ENCODE measurements at regions not wholly inside any gene's neighbourhood (a gene's known extent, or its start where the extent isn't known, plus 50 kb on each side); places are given as distances from the start of the nearest gene placed in this dataset.

DNA sequence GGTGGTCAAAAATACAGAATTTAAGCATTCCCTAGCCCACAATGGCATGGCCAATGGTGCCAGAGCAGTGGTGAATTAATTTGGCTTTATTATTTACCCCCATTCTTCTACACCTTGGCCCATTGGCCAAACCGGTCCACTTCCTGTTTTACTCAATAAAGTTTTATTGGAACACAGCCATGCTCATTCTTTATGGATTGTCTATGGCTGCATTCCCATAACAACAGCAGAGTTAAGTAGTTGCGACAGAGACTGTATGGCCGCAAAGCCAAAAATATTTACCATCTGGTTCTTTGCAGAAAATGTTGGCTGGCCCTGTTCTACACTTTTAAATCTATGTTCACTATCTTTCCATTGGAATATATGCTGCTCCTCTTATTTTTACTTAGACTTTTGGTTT lies 130.3 kb upstream of the CCDC68 start:
- DNase-seq, result no peak

DNA sequence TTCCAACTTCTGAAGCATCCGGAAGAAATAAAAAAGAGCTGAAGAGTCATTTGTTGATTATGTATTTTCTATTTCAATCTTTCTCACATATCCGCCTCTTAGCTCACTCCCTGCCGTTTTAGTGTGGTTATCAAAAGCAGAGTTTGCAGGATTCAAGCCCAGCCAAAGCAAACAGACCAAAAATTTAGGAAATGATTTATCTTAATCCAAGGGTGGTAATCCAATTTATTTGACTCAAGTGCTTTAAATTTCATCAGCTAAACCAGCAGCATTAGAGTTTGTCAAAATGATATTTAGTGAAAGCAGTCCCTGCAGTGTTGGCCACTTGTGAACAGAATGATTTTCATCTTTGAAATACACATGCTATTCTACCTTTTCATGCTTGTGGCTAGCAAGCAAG lies 129.3 kb upstream of the CCDC68 start:
- DNase-seq, result no peak

DNA sequence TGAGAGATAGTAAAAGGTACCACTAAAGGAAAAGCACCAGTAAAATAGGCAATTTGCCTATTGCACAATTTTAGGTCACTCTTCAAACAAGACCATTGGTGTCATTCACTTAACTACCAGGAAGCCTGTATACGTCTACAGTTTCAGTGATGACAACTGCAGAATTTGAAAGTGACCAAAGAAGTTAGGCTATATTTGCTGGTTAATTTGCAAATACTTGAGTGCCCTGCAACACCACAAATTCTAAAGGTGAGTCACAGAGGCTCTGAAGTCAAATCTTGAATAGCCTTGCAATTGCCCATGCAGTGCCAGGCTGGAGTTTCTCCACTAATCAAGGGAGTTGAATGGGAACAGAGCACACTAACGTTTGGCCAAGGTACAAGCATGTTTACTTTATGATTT lies 128.7 kb upstream of the CCDC68 start:
- no peak for DNase-seq

DNA sequence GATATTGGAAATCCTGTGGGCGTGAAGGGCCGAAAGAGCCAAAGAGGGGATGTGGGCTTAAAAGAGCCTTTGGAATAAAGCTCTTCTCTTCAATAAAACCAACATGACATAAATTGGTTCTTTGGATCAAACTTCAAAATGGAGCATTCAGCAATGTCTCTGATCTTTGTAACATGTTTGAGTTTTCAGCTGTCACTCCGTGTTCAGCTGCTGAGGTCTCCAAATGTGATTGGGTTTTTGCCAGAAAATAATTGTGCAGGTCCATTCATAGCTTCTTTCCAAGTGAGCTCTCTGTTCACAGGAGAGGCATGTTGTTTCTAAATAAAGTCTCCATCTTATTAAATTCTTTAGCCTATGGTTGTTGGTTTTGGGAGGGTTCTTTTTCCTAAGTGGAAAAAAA lies 127.6 kb upstream of the CCDC68 start:
- no peak for DNase-seq

DNA sequence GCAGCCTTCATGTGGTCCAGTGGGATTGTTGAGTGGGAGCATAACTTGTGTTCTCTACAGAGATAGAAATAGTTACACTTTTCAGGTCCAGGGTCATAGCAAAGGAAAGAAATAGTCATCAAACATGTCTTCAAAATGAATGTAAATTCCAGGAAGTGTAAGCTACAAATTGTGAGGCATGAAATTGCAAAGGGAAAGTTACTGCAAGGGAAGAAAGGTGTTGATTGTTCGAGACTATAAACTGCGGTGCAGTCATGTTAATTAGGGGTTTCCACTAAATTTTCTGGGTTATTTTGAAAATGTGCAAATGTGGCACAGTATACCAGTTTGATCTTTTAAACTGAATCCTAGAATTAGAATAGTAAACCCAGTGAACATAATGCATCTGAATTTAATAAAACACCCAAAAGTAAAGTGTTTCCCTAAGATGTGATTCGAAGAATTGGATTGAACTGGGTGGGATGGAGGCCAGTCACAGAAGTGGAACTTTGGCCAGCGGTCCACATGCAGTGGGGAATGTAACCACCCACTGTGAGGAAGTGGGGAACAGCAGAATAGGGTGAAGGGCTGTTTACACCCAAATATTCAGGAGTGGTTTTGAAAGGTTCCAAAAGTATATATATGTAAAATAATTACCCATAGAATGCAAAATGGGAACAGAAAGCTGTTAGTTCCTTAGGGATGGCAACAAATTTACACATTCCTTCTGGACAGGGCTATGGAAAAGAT lies 126.5 kb upstream of the CCDC68 start:
- no peak for DNase-seq

DNA sequence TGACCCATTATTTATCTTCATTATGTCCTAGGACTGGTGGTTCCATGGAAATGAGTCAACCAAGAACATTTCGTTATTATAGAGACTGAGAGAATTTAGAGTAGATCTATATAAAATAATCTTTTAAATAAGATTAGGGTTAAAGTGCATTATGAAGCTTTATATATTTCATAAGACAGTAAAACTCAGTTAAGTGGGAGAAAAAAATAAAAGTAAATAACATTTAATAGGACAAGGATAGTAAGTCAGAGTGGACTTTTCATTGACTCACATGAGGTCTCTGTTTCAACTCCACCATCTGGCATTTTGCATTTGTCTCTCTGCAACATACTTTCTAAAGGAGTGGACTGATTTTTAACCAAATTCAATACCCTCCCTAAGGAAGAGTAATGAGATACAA lies 125.3 kb upstream of the CCDC68 start:
- no peak for DNase-seq

DNA sequence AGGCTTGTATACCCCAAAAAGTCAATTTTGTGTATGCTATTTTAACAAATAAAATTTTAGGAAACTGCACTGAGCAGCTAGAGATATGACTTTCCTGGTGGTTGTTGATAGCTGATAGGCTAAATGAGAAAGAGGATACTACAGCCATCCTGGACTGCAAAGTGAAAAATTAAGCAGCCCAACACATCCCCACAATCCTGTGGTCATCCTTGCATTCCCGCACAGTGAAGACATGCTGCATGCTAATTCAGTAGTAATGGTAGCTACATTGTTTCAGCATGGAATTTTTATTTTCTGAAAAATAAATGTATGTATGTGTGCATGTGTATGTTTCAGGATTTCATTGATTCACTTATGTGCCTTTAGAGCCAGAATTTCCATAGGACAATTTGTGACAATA lies 124.2 kb upstream of the CCDC68 start:
- DNase-seq, result no peak

DNA sequence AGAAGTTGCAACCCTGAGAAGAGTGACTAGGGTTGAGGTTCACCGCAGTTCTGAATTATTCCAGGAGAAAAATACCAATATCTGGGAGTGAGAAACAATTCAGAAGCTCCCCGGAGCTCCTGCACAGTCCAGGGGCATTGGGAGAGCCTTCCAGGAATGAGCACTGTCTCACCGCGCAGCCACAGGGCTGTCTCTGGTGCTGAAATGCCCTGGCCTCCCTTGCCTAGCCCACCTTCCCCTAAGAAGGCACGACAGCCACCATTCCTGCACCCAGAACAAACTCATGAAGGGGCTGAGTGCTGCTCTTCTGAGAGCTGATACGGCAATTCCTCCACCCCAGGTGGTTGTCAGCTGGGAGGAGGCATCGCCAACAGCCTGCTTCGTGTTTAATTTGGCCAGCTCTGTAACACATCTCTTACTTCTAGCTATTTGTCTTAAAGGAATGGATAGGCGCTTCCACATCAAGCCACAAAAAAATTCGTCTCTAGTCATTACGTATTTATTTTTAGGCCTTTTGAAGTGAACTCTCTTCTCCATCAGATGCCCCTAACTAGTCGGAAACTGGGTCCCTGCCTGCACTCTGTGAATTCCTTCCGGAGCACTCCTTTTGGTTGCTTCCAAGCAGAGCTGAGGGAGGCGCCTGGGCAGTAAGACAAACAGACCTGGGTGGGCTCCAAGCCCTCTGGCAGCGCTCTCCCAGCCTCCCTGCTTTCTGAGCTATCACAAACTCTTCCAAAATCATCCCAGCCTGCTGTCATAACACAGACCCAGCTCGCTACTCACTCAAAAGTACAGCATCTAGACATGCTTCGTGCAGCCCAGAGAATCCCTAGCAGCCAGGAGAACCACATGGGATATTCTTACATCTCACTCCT lies 120.5 kb upstream of the CCDC68 start:
- DNase-seq, result no peak

DNA sequence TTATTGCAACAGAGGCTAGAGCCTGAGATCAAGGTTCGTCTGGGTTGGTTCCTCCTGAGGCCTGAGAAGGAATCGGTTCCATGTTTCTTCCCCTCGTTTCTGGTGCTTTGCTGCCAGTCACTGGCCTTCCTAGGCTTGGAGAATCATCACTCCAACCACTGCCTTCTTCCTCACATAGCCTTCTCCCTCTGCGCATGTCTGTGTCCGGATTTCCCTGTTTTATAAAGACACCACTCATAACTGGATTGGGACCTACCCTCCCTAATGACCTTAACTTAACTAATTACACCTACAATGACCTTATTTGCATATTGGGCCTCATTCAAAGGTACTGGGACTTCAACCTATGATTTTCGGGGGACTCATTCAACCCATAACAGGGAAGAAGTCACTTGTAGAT lies 119.8 kb upstream of the CCDC68 start:
- no peak for DNase-seq

DNA sequence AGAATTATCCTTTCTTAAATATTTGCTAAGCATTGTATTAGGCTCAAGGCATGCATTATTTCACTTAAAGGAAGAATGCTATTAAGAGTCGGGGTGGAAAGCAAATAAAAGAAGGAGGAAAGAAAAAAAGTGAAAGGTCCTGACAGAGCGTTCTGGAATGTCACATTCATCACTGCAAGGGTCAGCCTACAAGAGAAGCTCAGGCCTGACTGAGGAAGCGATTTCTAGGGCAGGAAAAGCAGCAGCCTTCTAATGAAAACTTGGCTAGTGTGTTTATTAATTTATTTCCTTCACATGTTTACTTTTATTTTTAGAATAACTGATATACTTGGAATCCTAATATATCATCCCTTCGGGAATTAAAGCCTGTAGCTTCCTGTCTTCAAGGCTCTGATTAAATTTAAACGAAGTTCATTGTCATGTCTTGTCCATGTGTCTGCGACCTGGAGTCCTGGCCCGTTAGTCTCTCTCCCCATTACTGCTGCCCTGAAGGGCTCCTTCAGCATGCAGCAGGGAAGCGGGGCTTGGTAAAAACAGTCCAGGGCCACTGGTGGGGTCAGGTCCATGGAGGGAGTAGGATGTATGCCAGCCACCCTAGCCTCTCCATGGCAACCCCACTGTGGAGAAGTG lies 119.2 kb upstream of the CCDC68 start:
- DNase-seq, result no peak

DNA sequence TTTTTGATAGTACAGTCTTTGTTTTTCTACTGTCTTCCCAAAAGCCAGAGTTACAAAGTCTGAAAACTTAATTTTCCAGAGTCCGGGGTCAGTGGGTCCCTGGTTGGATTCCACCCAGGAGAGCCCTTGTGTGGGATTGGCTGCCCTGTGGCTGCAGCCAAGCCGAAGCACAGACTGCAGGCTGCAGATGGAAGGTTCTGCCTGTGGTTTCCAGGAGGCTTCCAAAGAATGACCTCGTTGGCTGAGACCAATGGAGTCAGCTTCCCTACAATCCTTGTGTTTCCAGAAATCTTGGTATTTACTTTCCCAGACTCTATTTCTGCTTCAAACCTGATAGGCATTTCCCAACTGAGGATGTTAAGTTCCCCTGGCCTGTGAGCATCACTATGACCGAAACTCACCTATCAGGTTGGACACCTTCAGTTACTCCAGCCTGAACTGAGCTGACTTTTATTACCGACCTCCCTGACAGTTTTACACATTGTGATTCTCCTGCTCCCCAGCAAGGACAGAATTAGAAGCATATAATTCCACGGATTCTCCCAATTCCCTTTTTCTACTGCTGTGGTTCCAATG lies 117.5 kb upstream of the CCDC68 start:
- DNase-seq, result no peak

DNA sequence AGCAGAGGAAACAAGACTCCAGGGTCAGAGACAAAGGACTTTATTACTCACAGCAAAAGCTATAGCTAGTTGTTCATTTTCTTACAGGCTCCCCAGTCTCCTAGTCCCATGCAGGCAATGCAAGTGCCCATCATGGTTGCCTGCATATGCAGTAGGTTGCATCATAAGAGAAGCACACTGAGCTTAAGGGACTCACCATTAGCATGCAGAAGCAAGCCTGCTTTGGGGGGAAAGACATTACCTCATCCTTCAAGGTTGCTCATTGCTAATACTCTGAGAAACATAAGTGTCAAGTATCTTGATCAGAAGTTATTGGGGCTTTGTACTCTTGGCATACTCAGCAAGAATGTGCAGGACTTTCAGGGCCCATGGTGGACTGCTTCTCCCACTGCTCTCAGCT lies 114.6 kb upstream of the CCDC68 start:
- DNase-seq, result no peak

DNA sequence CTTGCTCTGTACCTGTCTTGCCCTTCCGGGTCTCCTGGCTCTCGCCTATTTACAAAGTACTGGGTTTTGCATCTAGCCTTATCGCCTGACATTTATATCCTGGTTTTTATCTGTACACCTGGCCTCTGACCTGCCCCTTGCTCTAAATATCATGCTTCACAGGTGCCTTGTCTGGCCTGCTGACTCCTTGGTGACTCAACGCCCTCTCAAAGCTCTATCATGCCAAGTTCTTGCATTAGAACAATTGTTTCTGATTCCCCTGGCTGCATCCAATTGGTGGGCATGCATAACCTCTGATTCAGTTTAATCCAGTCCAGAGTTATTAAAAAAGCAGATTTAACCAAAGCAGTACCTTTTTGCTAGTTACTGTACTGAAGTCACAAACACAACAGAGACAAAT lies 113.9 kb upstream of the CCDC68 start:
- DNase-seq, result no peak

DNA sequence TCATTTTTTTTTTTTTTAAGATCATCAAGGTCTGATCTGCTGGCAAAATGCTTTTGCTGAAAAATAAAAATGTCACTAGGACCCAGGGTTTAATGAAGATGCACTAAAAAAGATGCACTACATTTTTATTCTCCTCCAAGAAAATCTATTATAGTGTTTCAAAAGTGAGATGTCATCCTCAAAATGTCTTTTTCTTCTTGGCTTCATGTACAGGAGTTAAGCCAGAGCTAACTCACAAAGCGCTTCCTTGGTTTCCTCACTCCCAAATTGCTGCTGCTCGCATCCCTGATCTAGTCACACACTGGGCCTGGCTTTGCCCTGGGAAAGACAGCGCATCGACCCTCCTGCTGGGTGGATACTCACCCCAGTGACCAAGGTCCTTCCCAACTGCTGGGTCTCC lies 113.4 kb upstream of the CCDC68 start:
- DNase-seq, result no peak

DNA sequence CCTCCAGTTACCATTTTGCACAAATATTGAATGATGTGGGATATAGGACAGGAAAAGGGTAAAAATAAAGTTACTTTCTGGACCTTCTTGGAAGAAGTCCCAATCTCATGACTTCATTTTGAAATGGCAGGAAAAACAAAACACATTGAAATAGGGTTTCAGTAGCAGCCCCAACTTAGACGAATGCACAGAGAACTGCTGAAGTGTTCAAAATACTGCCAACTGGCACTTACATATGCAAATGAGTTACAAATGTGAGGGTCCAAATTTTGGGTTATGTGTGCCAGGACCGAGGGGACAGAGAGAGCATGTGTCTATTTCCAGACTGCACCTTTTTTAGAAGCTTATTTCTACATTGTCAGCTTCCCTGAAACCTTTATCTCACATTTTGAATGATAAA lies 112.9 kb upstream of the CCDC68 start:
- no peak for DNase-seq

DNA sequence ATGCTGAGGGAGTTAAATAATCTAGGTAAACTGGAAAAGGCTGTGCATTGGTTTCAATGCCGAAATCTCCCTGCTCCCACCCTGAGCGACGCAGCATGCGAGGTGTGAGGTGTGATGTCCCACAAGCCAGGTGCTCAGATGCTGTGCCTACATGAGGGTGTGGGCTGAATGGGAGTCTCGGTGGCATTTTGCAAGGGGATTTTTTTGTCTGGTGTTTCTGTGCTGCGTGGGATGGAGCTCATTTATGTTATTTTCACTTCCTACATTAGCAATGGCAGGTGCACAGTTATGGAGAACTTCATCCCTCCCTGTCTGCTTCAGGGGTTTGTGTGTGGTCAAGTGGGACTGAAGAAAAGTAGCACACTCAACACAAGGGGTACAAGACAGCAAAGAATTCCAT lies 110.2 kb upstream of the CCDC68 start:
- no peak for DNase-seq

DNA sequence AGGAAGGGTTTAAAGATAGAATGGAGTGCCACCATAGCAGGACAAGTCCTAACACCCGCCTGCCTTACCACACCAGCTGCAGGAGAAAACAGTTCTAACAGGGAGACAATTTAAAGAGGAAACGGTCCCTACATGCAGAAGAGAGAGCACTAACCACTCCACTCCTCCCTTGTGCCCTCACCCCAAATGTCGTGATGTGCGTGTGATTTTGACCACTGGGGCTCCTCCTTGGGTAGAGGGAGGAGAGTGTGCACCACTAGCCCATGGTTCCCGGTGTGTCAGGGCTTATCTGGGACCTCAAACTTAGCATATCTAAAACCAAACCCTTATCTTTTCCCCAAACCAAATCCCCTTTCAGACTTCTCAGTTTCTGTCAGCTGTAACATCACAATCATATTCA lies 105.5 kb upstream of the CCDC68 start:
- no peak for DNase-seq

DNA sequence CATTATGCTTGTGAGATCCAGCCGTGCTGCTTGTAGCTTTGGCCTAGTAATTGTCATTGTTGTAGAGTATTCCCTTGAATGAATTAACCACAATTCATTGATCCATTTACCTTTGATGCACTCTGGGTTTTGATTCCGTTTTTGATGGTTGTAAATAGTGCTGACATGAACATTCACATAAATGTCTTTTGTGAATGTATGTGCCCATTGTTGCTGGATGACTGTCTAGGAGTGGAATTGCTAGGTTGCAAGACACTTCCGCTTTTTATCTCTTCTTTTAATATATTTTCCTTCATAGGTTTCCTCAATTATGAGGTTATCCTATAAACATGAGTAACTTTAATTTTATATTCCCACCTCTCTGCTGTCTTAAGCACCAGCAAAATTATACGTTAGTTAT lies 104.8 kb upstream of the CCDC68 start:
- DNase-seq, result no peak

DNA sequence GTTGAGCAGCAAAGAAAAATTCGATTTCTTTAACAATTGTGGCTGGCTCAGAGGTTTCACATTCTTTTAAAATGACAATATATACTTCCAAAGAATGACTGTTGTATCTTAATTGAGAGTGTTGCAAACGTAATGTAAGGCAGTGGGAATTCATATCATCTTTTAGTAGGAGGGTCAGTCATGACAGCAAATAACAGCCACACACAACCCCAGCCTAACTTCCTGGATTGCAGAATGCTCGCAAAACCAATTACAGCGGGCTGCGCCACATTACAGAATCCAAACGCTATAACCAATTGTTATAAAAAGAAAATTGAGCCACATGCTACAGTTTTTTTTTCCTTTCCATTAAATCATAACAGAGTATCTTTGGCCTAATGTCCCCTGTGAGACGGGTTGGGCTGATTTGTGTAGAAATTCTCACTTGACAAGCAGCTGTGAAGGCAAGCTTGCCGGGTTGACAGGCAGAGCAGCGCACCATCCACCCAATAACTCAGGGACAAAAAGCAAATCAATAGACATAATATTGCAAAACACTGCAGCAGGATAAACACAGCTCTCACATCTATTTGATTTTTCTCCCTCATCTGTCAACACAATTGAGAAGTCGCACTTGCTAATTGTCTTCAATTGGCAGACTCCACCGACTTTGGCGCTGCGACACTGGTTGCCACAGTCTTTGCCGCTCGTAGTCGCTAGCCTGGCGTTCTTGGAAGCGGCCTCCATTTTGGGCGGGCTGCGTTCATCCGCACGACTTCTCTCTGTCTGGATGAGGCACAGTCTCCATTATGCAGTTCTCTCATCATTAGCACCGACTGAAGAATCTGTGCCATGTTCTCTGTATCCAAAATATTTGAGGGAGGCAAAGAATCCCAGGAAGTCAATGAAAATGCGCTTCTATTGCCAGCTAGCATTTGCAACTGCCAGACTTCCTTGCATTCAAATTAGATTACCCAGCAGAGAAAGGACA lies 95.0 kb upstream of the CCDC68 start:
- no peak for DNase-seq

DNA sequence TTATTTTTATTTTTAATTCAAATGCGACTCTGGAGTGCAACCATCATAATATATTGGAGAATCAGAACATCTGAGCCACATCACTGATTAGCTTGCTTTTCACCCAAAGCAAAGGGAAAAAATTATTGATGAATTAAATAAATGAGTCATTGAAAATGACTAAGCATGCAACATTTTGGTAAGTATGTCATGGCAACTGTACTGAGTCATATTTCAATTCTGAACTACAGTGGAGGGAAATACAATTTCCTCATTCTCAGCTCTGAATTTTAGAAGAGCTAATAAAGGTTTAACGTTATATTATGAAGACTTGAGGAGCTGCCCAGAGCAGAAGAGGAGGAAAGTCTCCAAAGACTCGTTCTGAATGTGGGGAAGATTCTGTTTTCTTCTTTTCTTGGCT lies 89.6 kb upstream of the CCDC68 start:
- DNase-seq, result no peak

DNA sequence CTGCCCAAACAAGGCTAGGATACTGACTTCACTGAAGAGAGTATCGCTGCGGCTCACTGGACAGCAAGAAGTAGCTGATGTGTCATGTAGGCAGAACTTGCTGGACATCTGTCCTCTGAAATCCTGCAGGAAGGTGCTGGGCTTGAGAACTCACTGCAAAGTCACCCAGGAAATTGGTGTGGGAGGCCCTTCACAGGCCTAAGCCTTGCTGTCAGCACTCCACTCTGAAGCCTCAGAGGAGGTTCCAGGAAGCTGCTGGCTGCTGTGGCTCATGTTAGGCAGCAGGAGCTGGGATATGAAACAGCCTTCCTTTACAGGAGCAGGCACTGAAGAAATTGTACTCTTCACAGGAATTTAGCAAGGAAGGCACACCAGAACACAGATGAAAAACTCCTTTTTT lies 88.3 kb upstream of the CCDC68 start:
- DNase-seq, result no peak

DNA sequence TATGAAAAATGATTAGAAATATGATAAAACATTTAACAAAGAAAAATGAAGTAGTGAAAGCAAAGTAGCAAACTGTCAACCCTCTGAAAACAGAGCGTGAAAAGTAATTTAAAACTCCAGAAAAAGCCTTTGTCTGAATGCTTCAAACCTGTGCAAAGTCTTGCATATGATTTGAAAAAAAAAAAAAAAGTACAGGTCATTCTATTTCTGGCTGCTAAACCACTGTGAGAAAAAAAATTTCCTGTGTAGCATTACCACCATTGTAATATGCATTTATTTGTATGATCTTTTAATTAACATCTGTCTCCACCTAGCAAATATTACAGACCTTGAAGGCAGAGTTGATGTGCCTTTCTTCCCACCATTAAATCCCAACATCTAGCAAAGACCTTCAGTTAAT lies 82.1 kb upstream of the CCDC68 start:
- no peak for DNase-seq

DNA sequence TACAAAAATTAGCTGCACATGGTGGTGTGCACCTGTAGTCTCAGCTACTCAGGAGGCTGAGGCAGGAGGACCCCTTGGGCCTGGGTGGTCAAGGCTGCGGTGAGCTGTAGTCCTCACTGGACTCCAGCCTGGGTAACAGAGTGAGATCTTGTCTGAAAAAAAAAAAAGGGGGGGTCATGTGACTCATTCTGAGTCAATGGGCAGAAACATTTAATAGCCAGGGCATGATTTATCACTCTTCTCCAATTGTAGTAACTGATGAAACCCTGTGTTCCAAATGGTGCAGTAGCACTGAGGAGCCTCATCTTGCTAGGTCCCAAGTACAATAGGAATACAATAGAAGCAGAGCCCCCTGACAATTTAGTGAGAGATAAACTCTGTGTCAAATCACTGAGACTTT lies 78.9 kb upstream of the CCDC68 start:
- no peak for DNase-seq
